ENCODE measurements at regions not wholly inside any gene's neighbourhood (a gene's known extent, or its start where the extent isn't known, plus 50 kb on each side); places are given as distances from the start of the nearest gene placed in this dataset.

- TF ChIP-seq CTCF (optimal IDR thresholded peaks at IDR 0.05 in 1 of 3, IDR thresholded peaks at IDR 0.05 in 1 of 3, conservative IDR thresholded peaks at IDR 0.05 in 1 of 3; ENCODE audit: extremely low read depth in 1 of 3, insufficient read depth in 2 of 3, low read length in 3 of 3) (no peak), EZH2 (IDR thresholded peaks at IDR 0.05; ENCODE audit: low read length) (no peak)
Measured at GRCh38 chrX:43064096-43064495, 286.1 kb upstream of the PPP1R2C start.
